ENCODE measurements at regions not wholly inside any gene's neighbourhood (a gene's known extent, or its start where the extent isn't known, plus 50 kb on each side); places are given as distances from the start of the nearest gene placed in this dataset.

- TF ChIP-seq CTCF (IDR thresholded peaks at IDR 0.05) (no peak), POLR2A (IDR thresholded peaks at IDR 0.05) (no peak)
Observed at GRCh38 chr1:82718719-82719419, 918.1 kb downstream of the ADGRL2 start.

Measured in adrenal gland (tissue), 5 donors.